GM15510 (cell line): ENCODE measurements at regions not wholly inside any gene's neighbourhood (a gene's known extent, or its start where the extent isn't known, plus 50 kb on each side); places are given as distances from the start of the nearest gene placed in this dataset.

ENCODE experiments used
- POLR2A ChIP-seq: IDR thresholded peaks from 3 replicates; pipeline ENCODE4 v1.6.1; 2011; ENCODE audit warnings: borderline replicate concordance; ENCODE audit not compliant: insufficient read length; ENCODE audit errors: extremely low read depth

- TF ChIP-seq POLR2A: no peak
Measured at GRCh38 chr20:1764136-1765033, 106.8 kb upstream of the SIRPG start.

GRCh38 chr20:1761598-1761997, 104.0 kb upstream of the SIRPG start:
- no peak for TF ChIP-seq POLR2A

- no peak for TF ChIP-seq POLR2A
Measured at GRCh38 chr20:1761116-1761515, 103.5 kb upstream of the SIRPG start.

- TF ChIP-seq POLR2A: no peak
Measured at GRCh38 chr20:1758765-1759164, 101.2 kb upstream of the SIRPG start.

- no peak for TF ChIP-seq POLR2A
Measured at GRCh38 chr20:1757606-1758512, 100.3 kb upstream of the SIRPG start.

- no peak for TF ChIP-seq POLR2A
Measured at GRCh38 chr20:1757072-1757471, 99.5 kb upstream of the SIRPG start.

- TF ChIP-seq POLR2A: no peak
Measured at GRCh38 chr20:1754749-1755148, 97.2 kb upstream of the SIRPG start.

GRCh38 chr20:1754306-1754705, 96.7 kb upstream of the SIRPG start:
- TF ChIP-seq POLR2A: no peak

- TF ChIP-seq POLR2A: no peak
Measured at GRCh38 chr20:1752045-1752444, 94.5 kb upstream of the SIRPG start.

GRCh38 chr20:1748777-1749176, 91.2 kb upstream of the SIRPG start:
- TF ChIP-seq POLR2A: no peak

GRCh38 chr20:1747953-1748577, 90.5 kb upstream of the SIRPG start:
- TF ChIP-seq POLR2A: no peak

- no peak for TF ChIP-seq POLR2A
Measured at GRCh38 chr20:1741309-1742048, 83.9 kb upstream of the SIRPG start.

- no peak for TF ChIP-seq POLR2A
Measured at GRCh38 chr20:1737134-1737533, 79.6 kb upstream of the SIRPG start.

GRCh38 chr20:1735417-1736089, 78.0 kb upstream of the SIRPG start:
- no peak for TF ChIP-seq POLR2A
